GM12878 (cell line): ENCODE measurements at regions not wholly inside any gene's neighbourhood (a gene's known extent, or its start where the extent isn't known, plus 50 kb on each side); places are given as distances from the start of the nearest gene placed in this dataset.

ENCODE experiments used
- ATAC-seq: fragments of 200-7000 bp; cut with Tn5 transposase; 3 replicates; pipeline ENCODE4 v1.9.1; 2020; ENCODE audit warnings: mild to moderate bottlenecking, moderate library complexity
- BruUV-seq: library from RNA; stranded (reverse); fragments of 400-500 nt; replicated peaks from 2 replicates; lab custom pipeline; 2021; lab: Mats Ljungman, UMichigan
- CTCF ChIA-PET: fragments of 300-600 bp; sonication (Branson Sonifier 250); formaldehyde crosslinking; extraction: SDS; loops from one replicate; lab custom pipeline; 2021; ENCODE audit warnings: inconsistent platforms; lab: Yijun Ruan, JAX
- POLR2A ChIA-PET: fragments of 350-600 bp; formaldehyde crosslinking; extraction: SDS; loops from one replicate; lab custom pipeline; 2021; ENCODE audit warnings: inconsistent platforms; lab: Charles Lee
- RAD21 ChIA-PET: fragments of 300-600 bp; sonication (Branson Sonifier 250); formaldehyde crosslinking; loops from one replicate; lab custom pipeline; 2023; ENCODE audit warnings: antibody characterized with exemption; ENCODE audit not compliant: unreplicated experiment; lab: Charles Lee
- SMC1A ChIA-PET: fragments of 300-600 bp; sonication (Branson Sonifier 250); formaldehyde crosslinking; loops from one replicate; lab custom pipeline; 2023; ENCODE audit not compliant: unreplicated experiment, uncharacterized antibody; lab: Charles Lee
- DNase-seq: peaks from one replicate; pipeline ENCODE4 v3.0.0-alpha.2; 2011; ENCODE audit warnings: low read depth, low spot score
- FAIRE-seq: peaks from 3 replicates; lab custom pipeline; 2011; peaks lifted over from hg19 to GRCh38; lab: Jason Lieb, UNC
- H2AFZ ChIP-seq: 2 replicates; pipeline ENCODE4 v1.6.0; 2011; ENCODE audit warnings: low read depth, low read length, control low read depth; ENCODE audit not compliant: control insufficient read depth
- H3K27ac ChIP-seq: 2 replicates; pipeline ENCODE4 v1.5.1; 2011; ENCODE audit warnings: control low read depth; ENCODE audit not compliant: control insufficient read depth, insufficient read depth
- H3K27me3 ChIP-seq, 2 experiments: replicated peaks in 1 of 2; 2 replicates each; pipeline versions ENCODE4 v1.6.0 to v1.6.1; 2011; ENCODE audit warnings: low read length in 1 of 2; ENCODE audit not compliant: control insufficient read depth in 2 of 2, insufficient read depth in 2 of 2
- H3K36me3 ChIP-seq, 2 experiments: 2 replicates each; pipeline ENCODE4 v1.5.1; 2011; ENCODE audit warnings: low read length in 1 of 2; ENCODE audit not compliant: control insufficient read depth in 2 of 2, insufficient read depth in 2 of 2
- H3K4me1 ChIP-seq: 2 replicates; pipeline ENCODE4 v1.6.1; 2011; ENCODE audit warnings: mild to moderate bottlenecking, low read length, moderate library complexity, mixed read lengths; ENCODE audit not compliant: control insufficient read depth, insufficient read depth
- H3K4me2 ChIP-seq: 2 replicates; pipeline ENCODE4 v1.6.0; 2011; ENCODE audit warnings: control low read depth; ENCODE audit not compliant: control insufficient read depth, insufficient read depth
- H3K4me3 ChIP-seq: fragments of 200-600 bp; sonication (generic); 2 replicates; pipeline ENCODE4 v1.5.1; 2016
- H3K79me2 ChIP-seq: 2 replicates; pipeline ENCODE4 v1.6.0; 2011; ENCODE audit warnings: low read length; ENCODE audit not compliant: control insufficient read depth, insufficient read depth
- H3K9ac ChIP-seq: 2 replicates; pipeline ENCODE4 v1.8.0; 2011; ENCODE audit warnings: low read length, control low read depth, mixed read lengths; ENCODE audit not compliant: control insufficient read depth, insufficient read depth
- H3K9me3 ChIP-seq: replicated peaks from 3 replicates; pipeline ENCODE4 v1.5.1; 2011; ENCODE audit warnings: mild to moderate bottlenecking, low read length; ENCODE audit not compliant: control insufficient read depth, insufficient read depth
- H4K20me1 ChIP-seq: 2 replicates; pipeline ENCODE4 v1.6.0; 2011; ENCODE audit not compliant: control insufficient read depth, insufficient read depth
- BMI1 ChIP-seq: fragments of 450-650 bp; IDR thresholded peaks from 2 replicates; pipeline ENCODE4 v1.6.1; 2016; ENCODE audit warnings: mild to moderate bottlenecking, moderate library complexity, borderline replicate concordance
- E2F4 ChIP-seq: IDR thresholded peaks from 2 replicates; pipeline ENCODE4 v1.6.1; 2012; ENCODE audit warnings: low read depth, low read length, improper control_type of control experiment
- FOXK2 ChIP-seq: fragments of 450-650 bp; IDR thresholded peaks from 2 replicates; pipeline ENCODE4 v1.6.1; 2017; ENCODE audit warnings: mild to moderate bottlenecking, moderate library complexity
- IKZF1 ChIP-seq: fragments of 450-650 bp; conservative IDR thresholded peaks from 2 replicates; pipeline ENCODE4 v1.6.1; 2017; ENCODE audit warnings: antibody characterized with exemption, mild to moderate bottlenecking
- JUND ChIP-seq: IDR thresholded peaks from 2 replicates; pipeline ENCODE4 v1.6.1; 2012; ENCODE audit warnings: low read depth, mild to moderate bottlenecking, low read length, improper control_type of control experiment, moderate library complexity
- TCF7 ChIP-seq: IDR thresholded peaks from 2 replicates; pipeline ENCODE4 v1.6.1; 2014; ENCODE audit warnings: antibody characterized with exemption, borderline replicate concordance
- ZNF622 ChIP-seq: fragments of 450-650 bp; IDR thresholded peaks from 2 replicates; pipeline ENCODE4 v1.6.1; 2017; ENCODE audit warnings: mild to moderate bottlenecking, inconsistent platforms
- WGBS: methylation state at CpG from one replicate; pipeline ENCODE4 v1.1.6; 2016; ENCODE audit warnings: low lambda C conversion rate; ENCODE audit not compliant: insufficient replicate concordance, insufficient coverage; ENCODE audit errors: missing lambda C conversion rate; 5-methylcytosine and 5-hydroxymethylcytosine counted together
- in situ Hi-C: fragments of 300-500 bp; cut with MboI; formaldehyde crosslinking; loops from 9 replicates; pipeline ENCODE4 v1.14.3; 2018; ENCODE audit warnings: mixed read lengths
- intact Hi-C: fragments of 100-400 bp; cut with micrococcal nuclease; formaldehyde crosslinking; loops from one replicate; pipeline ENCODE4 v1.14.2; 2022; ENCODE audit not compliant: unreplicated experiment

DNA sequence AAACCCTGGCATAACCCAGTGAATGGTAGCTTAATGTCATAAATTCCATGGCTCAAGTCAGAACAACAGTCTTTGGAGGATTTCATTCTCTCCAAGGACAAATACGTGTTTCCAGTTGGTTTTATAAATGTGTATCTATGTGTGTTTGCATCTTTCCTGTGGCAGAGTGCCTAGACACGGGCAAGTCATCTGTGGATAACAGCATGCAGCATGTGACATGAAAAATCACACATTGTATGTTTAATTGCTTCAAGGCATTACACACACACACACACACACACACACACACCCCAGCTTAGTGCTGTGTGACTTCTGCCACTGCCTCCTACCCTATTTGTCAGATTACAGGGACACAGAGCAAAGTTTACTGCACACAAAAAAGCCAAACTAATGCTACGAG, 68.2 kb upstream of the SSX2IP start:
- H3K36me3 ChIP-seq = no peaks in the 10 kb centered on the region
- ChIA-PET POLR2A (interaction anchor here (1.0 kb wide), 1 partner anchor 80 kb away, joined by 3 read pairs; no protein-coding TSS in a partner anchor), RAD21 (interaction anchor here (0.6 to 2.8 kb wide), 6 partner anchors 13 to 316 kb away, joined by 3 to 12 read pairs (median 4); no protein-coding TSS in a partner anchor), SMC1A (interaction anchor here (0.6 to 2.3 kb wide), 12 partner anchors 10 to 367 kb away, joined by 3 to 9 read pairs (median 4); no protein-coding TSS in a partner anchor), CTCF (interaction anchor here (0.7 to 7.6 kb wide), 12 partner anchors 9 to 827 kb away, joined by 3 to 41 read pairs (median 6); no protein-coding TSS in a partner anchor)
- H3K4me1 ChIP-seq = no peaks in the 10 kb centered on the region
- WGBS = 38% methylated on average over 3 of the region's 3 CpGs
- no peak overlapping the region for H2AFZ ChIP-seq
- H3K27ac ChIP-seq = no peak overlapping the region
- TF ChIP-seq BMI1 (no peak), E2F4 (no peak), TCF7 (no peak), JUND (no peak), FOXK2 (no peak)
- H3K4me2 ChIP-seq = 0 out of 2 replicates have a peak overlapping the region, but pooled peaks have one; percentile 15
- FAIRE-seq = no peak
- peak; percentile 25; the same call in 2 of the 3 replicates for ATAC-seq
- intact Hi-C loops = no loop called here
- no peak for DNase-seq
- H3K4me3 ChIP-seq = no peak overlapping the region
- no peaks in the 10 kb centered on the region for H3K9me3 ChIP-seq
- no peak overlapping the region for H3K9ac ChIP-seq
- no peaks in the 10 kb centered on the region for H3K79me2 ChIP-seq
- in situ Hi-C loops = loop anchor here (25.0 kb wide), 2 partner anchors 621 to 846 kb away; partner anchors contain the start of gene PRKACB
- peaks cover 0 to 2% of the 10 kb centered on the region in 2 experiments; a peak in 1 of 4 replicates for H3K27me3 ChIP-seq
- H4K20me1 ChIP-seq = no peaks in the 10 kb centered on the region
- no TSS peak for BruUV-seq

GRCh38 chr1:84757301-84757700, 67.0 kb upstream of the SSX2IP start:
- no peaks in the 10 kb centered on the region for H3K36me3 ChIP-seq
- 65% methylated on average over 4 of the region's 4 CpGs for WGBS
- ChIA-PET SMC1A (interaction anchor here (0.8 to 1.9 kb wide), 11 partner anchors 8 to 518 kb away, joined by 3 to 7 read pairs (median 4); no protein-coding TSS in a partner anchor), POLR2A (no interaction called here), CTCF (interaction anchor here (1.2 to 7.6 kb wide), 7 partner anchors 17 to 826 kb away, joined by 3 to 41 read pairs (median 8); no protein-coding TSS in a partner anchor), RAD21 (interaction anchor here (1.1 to 1.4 kb wide), 2 partner anchors 20 to 89 kb away, joined by 3 to 5 read pairs; no protein-coding TSS in a partner anchor)
- no peaks in the 10 kb centered on the region for H3K9me3 ChIP-seq
- H3K4me2 ChIP-seq = no peak overlapping the region
- H3K4me1 ChIP-seq = no peaks in the 10 kb centered on the region
- H3K9ac ChIP-seq = no peak overlapping the region
- H3K27ac ChIP-seq = no peak overlapping the region
- TF ChIP-seq ZNF622 (no peak), IKZF1 (no peak)
- H3K27me3 ChIP-seq = no peaks in the 10 kb centered on the region
- BruUV-seq = no TSS peak
- DNase-seq (no peak), ATAC-seq (no peak), FAIRE-seq (no peak)
- H3K79me2 ChIP-seq = no peaks in the 10 kb centered on the region
- intact Hi-C loops = no loop called here
- no peak overlapping the region for H2AFZ ChIP-seq
- no peak overlapping the region for H3K4me3 ChIP-seq
- no peaks in the 10 kb centered on the region for H4K20me1 ChIP-seq
- in situ Hi-C loops = loop anchor here (25.0 kb wide), 2 partner anchors 620 to 845 kb away; partner anchors contain the start of gene PRKACB
